HG03342 (cell line): ENCODE measurements at regions not wholly inside any gene's neighbourhood (a gene's known extent, or its start where the extent isn't known, plus 50 kb on each side); places are given as distances from the start of the nearest gene placed in this dataset.
"Not testable (repeated sequence)": the region's sequence is repeated elsewhere in the genome, so short reads cannot be mapped to it uniquely, and the experiment has no call there.

ENCODE experiments used
- ATAC-seq: cut with Tn5 transposase; IDR thresholded peaks from one replicate; pipeline ENCODE4 v1.9.1; 2021; ENCODE audit warnings: mild to moderate bottlenecking, moderate library complexity; ENCODE audit not compliant: unreplicated experiment

DNA sequence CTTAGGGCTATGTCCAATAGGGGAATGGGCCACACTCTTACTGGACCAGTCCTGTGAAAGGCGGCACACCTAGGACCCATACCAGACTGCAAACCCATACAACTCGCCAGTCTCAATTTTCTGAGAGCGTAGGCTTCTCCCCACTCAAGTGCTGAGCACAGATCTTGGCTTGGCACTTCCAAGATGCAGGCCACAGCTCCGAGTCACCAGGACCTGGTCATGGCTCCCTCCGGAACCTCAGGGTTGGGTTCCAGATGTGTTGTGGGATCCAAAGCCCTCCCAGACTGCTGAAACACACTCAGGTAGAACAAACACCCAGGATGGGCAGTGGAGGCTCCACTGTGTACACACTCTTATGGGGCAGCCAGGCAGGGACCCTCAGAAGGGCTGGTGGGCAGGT, 103.3 kb downstream of the TMEM144 start:
- no peak for ATAC-seq

- ATAC-seq = no peak
Observed at GRCh38 chr4:158314756-158315487, 104.6 kb downstream of the TMEM144 start.

DNA sequence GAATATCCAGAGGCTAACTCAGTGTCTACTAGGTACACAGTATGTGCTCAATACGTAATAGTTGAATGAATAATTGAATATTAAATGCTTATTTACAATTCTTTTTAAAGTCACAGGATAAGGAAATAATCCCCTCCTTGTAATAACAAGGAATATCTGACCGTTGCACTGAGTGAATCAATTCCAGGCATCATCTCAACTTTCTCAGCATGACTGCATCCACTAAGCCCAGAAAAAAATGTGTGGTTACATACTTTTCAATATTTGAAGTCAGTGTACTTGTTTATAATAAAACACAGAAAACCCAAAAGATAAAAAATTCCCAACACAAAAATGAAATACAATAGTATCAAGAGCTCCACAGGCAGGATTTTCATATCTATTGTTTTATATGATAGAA, 105.4 kb downstream of the TMEM144 start:
- no peak for ATAC-seq

DNA sequence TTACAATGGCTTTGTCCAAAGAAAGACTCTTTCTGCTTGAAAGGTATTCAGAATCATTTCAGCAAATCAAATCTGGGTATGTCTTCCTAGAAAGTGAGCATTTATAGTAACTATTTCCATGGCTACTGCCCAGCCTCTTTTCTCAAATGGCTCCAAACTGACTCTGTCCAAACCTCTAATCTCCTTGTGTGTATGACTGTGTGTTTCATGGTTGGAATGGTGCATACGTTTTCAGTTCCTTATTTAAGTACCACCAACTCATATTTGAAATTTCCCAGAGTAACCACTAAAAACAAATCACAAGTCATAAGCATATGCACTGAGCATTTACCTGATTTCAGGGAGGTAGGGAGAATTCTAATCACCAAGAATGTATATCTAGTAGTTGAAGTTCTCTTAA, 106.0 kb downstream of the TMEM144 start:
- ATAC-seq = peak; percentile 87

DNA sequence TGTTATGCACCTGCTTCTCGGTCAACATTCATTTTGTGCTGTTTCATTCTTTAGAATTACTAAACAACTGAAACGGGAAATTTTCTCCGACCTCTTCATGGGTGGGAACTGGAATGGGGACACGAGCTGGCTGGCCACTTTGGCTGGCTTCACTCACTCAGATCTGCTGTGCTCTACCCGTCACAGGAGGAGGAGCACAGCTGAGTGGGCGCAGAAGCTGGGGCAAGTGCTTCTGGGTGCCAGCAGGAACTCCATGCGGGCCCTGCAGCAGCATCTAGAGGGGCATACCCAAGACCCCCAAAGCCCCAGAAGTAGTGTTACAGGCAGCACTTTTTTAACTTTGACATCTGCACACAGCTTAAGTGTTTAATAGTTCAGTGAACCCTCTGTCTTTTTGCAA, 109.6 kb downstream of the TMEM144 start:
- no peak for ATAC-seq

GRCh38 chr4:158322109-158322508, 111.8 kb downstream of the TMEM144 start:
- no peak for ATAC-seq

- ATAC-seq = no peak
Observed at GRCh38 chr4:158327525-158327924, 117.2 kb downstream of the TMEM144 start.

DNA sequence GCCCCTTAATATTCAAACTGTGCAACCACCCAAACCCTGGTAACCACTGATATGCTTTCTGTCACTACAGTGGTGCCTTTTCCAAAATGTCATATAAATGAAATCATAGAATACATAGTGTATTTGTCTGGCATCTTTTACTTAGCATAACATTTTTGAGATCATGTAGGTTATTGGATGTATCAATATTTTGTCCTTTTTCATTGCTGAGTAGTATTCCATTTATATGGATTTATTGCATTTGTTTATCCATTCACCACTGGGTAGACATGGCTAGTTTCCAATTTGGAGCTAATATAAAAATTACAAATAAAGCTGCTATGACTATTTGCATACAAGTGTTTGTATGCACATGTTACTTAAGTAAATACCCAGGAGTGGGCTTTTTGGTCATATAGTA, 121.6 kb downstream of the TMEM144 start:
- no peak for ATAC-seq

- ATAC-seq = no peak
Observed at GRCh38 chr4:158333820-158334219, 123.5 kb downstream of the TMEM144 start.

DNA sequence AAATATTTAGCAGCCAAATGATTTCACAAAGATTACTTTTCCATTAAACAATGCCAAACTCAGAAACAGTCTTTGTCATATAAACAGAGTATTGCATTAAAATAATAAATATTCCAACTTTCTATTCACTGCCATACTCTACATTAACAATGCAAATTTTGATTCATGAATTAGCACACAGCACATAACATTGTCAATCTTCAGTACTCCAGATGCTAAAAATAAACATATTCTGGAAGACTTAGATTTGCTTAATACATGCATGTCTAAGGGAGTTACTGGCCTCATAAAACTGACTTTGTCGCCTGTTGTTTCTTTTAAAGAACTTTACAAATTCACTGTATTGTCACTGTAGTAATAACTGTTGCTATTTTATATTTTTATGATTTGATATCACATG, 131.6 kb downstream of the TMEM144 start:
- ATAC-seq = no peak

GRCh38 chr4:158346576-158346975, 136.3 kb downstream of the TMEM144 start:
- ATAC-seq = no peak

GRCh38 chr4:158347556-158347955, 137.3 kb downstream of the TMEM144 start:
- no peak for ATAC-seq

DNA sequence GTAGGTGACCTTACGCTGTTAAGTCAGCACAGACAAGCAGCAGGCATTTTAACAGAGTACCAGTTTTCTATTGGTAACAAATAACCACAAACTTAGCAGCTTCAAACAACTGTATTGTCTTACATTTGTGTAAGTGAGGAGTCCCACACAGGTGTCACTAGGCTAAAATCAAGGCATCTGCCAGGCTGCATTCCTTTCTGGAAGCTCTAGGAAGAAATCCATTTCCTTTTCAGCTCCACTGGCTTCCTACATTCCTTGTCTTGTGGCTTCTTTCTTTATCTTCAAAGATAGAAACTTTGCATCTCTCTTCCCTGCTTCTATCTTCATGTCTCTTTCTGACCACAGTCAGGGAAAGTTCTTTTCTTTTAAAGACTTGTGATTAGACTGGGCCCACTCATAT, 139.9 kb downstream of the TMEM144 start:
- ATAC-seq = no peak

- ATAC-seq = no peak
Observed at GRCh38 chr4:158353541-158354304, 143.4 kb downstream of the TMEM144 start.

GRCh38 chr4:158356301-158356700, 146.0 kb downstream of the TMEM144 start:
- ATAC-seq = no peak

GRCh38 chr4:158367932-158368441, 153.7 kb upstream of the RXFP1 start:
- ATAC-seq = not testable (repeated sequence)

- ATAC-seq = no peak
Observed at GRCh38 chr4:158371158-158371557, 150.5 kb upstream of the RXFP1 start.

GRCh38 chr4:158374318-158374717, 147.4 kb upstream of the RXFP1 start:
- ATAC-seq = no peak

DNA sequence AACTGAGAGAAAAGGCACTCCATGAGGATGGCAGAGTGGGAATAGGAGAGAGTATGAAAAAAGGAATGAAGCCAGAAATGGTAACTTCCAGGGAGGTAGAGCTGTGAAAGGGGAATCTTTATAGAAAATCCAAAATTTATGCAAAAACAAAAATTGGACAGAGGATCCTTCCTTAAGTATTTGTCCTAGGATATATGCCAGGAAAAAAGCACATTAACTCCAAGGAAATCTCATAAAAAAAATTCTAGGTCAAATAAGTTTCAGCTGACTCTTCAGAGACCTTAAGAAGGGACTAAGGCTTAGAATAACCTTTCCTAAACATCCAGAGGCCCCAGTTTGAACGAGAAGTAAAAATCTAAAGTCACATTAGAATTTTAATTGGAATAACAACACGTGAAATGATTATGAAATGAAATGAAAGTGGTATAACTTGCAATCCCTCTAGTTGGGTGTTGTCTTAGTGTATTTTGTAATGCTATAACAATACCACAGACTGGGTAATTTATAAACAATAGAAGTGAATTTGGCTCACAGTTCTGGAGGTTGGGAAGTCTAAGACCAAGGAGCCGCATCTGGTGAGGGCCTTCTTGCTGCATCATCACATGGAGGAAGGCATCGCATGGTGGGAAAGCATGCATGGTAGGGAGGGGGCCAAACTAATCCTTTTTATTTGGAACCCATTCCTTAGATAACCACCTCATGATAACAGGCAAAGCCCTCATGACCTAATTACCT, 145.4 kb upstream of the RXFP1 start:
- ATAC-seq = no peak

GRCh38 chr4:158384414-158384813, 137.3 kb upstream of the RXFP1 start:
- ATAC-seq = no peak

GRCh38 chr4:158395343-158395742, 126.3 kb upstream of the RXFP1 start:
- no peak for ATAC-seq

GRCh38 chr4:158395889-158396288, 125.8 kb upstream of the RXFP1 start:
- ATAC-seq = no peak
